Activated naive CD4-positive, alpha-beta T cell treated with anti-CD3 and anti-CD28 coated beads, Interleukin-2, amount 50 U/mL, for 16 hours (primary cell): ENCODE measurements at regions not wholly inside any gene's neighbourhood (a gene's known extent, or its start where the extent isn't known, plus 50 kb on each side); places are given as distances from the start of the nearest gene placed in this dataset.

ENCODE experiments used
- DNase-seq: peaks from one replicate; pipeline ENCODE4 v3.0.0-alpha.2; 2020

DNA sequence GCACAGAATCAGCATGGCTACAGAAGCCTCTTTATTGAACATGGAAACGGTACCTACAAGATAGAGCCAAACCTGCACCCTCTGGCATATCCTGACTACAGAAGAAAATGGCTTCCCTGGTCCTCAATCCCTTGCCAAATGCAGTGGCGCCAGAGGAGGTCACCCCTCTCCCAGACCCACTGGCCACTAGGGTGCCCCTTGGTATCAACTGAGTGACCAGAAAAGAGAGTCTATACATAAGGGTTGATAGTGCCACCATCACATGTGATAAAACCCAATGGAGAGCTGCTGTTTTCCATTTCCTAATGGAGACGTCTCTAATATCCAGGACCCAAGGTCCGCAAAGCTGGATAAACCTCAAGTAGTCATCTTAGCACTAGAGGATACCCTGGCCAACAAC, 52.7 kb upstream of the ALK start:
- DNase-seq = no peak

DNA sequence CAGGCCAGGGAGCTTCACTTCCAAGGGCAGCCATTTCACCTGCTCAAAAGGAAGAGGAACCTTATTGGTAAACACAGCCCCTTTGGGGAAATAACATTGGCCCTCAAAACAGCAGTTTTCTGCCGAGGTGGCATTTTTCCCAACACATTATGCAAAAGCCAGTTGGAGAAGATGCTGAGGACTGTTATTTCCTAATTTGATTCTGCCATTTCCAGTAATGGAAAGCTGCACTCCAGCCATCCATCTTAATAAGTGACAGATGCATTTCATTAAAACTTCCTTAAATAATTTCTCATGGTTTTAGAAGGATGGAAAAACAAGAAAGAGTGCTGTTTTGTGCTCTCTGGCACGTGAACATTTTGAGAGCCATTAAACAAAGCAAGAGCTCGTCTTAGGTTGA, 55.9 kb upstream of the ALK start:
- DNase-seq = no peak

DNA sequence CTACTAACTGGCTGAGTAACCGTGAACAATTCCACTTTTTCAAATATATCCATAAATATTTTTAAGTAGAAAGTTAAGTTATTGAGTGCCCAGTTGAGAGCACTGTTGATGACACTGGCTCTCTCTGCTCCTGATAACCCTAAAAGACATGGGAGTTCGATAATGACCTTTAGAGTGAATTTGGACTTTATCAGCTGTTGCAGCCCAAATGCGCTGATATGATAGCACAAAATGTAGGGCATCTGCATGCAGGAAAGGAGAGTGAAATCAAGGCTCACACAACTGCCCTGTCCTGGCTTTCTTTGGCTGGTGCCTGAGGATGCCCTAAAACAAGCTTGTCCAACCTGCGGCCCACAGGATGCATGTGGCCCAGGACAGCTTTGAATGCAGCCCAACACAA, 60.0 kb upstream of the ALK start:
- no peak for DNase-seq

DNA sequence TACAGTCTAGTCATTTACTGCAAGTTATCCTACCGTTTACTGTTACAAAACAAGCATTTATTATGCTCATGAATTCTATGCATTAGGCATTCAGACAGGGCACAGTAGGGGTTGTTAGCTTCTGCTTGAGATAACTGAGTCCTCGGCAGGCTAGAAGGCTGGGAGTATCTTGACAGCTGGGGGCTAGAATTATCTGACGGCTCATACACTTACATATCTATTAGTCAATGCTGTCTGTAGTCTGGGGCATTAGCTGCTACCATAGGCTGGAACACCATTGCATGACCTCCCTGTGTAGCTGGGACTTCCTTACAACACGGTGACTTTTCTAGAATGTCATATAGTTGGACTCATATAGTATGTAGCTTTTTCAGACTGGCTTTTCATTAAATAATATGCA, 61.9 kb upstream of the ALK start:
- DNase-seq = no peak

DNA sequence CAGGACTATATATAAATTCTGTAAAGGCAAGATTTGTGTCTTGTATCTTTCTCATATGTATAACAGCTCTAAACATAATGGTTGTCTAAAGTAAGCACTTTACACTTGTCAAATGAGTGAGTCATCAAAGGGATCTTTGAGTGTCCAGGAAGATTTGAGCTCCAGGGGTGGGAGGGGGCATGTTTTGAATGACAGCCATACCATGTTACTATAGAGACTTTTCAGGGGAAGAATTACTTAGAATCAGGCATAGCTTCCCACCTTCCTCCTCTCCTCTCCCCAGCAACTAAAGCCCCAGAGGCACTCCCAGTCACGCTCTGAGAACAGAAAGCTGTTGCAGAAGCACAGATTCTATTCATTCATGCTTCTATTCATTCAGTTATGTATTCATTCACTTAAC, 65.8 kb upstream of the ALK start:
- DNase-seq = no peak

DNA sequence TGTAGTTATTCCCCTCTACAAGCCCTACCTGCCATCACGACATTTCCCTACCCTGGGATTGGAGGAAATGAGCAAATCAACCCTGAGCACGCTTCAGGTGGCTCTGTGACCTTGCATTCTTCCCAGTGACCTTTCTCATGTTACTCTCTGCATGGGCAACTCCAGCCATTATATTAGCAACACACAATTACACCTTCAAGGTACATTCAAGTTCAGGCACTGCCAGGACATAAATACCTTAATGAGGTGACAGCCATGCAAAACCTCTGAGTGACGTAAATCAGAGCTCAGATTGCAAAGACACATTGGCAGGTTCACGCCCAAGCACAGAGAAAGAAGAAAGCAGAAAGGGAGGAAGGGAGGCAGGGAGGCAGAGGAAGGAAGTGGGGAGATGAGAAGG, 68.7 kb upstream of the ALK start:
- no peak for DNase-seq

DNA sequence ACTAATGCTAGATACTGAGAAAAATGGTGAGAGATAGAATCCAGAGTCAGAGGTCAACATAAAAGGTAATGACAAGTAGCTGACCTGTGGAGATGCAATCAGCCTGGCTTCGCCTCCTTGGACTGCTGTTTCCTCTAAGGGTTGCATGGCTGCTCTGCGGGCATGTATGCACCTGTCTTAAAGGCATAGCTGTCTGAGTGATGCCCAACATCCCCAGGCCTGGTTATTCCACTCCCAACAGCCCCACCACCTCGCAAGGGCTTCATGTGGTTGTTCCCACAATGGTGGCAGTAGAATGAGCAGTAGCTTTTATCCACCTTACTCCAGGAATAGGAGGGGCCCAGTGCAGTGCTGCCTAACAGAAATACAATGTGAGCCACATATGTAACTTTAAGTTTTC, 69.7 kb upstream of the ALK start:
- no peak for DNase-seq

DNA sequence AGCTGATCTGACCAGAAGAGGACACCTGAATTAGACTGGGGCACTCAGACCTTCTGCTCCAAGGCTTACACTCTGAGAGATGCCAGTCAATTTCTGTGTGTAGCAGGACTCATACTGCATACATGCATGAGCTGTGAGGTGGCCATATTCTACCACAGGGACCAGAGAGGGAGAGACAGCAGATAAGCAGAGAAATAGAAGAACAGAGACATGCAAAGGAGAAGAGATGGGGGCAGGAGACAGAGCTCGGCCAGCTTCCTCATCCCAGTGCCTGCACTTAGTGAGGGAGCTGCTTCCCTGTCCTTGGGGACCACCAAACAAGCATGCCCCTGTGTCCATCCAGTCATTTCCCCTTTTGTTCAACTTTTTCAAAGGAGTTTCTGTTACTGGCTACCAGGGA, 73.9 kb upstream of the ALK start:
- no peak for DNase-seq

DNA sequence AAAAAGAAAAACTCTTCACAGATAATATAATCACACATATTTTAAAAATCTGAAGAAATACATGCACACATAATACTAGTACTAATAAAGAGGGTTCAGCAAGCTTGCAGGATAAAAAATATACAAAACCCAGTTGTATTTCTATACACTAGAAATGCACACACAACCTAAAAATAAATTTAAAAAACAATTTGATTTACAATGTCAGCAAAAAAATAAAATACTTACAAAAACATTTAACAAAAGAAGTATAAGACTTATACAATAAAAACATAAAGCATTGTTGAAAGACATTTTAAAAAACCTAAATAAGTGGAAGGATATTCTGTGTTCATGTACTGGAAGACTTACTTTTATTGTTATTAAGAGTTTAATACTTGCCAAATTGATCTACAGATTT, 81.7 kb upstream of the ALK start:
- no peak for DNase-seq

DNA sequence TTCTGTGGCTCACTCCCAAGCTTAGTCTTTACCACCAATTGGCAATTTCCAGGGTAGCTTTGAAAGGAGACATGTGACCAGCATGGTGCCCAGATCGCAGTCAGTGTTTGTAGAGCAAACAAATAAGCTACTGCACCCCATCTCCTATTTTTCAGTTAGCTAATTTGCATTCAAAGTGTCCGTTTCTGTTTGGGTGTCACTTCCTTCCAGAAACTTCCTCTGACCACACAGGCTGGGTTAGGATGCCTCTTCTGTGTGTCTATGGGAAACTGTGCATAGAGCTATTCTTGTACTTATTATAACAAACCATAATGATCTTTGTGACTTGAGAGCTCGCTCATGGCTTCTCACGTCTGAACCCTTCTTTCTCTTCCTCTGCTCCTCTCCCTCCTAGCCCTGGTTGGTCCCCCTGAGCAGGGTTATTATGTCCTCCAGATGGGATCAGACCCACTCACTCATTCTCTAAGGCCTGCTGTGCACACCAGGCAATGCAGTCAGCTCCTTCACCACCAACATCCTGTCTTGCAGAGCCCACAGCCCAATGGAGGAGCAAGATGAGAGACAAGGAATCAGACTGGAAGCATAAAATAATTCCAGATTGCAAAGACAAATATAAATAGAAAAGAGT, 101.2 kb upstream of the ALK start:
- no peak for DNase-seq

DNA sequence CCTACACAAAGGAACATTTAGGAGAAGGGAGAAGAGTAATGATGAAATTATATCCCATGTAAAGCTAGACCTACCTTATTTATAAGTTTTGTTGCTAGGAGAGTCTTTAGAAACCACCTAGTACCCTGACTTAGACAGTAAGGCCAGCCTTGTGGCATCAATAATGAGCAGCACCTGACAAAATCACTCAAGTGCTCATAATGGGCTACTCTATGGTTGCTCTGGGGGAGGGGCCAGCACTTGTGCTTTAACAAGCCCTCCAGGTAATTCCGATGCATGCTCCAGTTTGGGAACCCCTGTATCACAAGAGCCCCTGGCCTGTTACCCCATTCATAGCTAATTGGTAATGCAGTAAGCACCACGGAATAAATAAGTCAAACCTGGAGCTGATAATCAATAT, 102.9 kb upstream of the ALK start:
- no peak for DNase-seq

DNA sequence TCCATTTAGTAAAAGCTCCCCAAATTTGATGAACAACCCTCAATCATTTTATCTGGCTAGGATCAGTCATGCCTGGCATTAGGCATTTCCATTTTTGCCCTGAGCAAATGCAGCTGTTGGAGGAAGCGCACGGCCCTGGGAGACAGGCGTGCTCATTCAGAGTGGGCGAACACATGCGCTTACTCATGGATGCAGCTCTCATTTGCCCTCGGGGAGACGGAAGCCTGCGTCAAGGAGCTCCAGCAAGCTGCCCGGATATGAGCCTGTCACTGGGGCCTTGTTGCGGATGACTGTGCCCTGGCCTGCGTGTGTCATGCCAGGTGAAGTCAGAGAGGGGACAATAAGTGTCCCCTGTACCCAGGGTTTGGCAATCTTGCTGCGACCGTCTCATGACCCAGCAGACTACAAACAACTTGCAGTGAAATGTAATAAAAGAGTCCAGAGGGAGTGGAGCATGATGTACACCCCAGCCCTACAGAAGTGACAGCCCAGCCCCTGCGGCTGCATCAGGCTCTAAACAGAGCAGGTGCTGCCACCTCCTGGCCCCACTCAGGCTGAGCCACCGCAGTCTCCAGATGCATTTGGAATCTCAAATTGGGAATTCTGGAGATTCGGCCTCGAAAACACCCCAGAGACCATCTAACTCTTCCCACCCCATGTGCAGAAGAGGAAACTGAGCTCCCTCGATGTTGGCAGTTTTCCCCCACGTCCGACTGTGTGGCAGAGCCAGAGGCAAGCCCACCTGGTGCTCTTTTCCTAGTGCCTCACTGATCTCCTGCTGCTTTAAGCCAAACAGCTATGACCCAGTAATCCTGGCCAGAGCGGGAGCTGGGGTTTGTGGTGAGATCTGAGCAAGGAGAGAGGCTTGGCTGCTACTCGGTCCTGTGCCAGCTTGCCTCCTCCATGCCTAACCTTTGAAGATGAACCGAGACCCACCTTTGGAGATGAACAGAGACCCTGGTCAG, 105.0 kb upstream of the ALK start:
- DNase-seq = no peak

DNA sequence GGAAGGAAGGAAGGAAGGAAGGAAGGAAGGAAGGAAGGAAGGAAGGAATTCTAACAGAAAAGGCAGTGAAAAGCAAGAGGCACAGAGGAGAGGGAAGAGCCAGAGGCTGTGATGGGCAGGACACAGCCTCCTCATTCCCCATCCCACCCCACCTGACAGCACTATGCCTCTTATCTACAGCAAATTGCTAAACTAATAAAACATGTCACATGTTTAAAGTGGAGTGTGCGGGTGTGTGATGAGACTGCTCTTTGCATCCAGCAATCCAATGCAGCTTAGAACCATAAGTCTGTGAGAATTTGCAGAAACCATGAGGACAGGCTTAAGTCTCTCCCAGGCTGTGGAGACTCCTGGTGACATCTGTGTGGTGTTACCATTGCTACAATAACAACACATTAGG, 108.4 kb upstream of the ALK start:
- DNase-seq = no peak

DNA sequence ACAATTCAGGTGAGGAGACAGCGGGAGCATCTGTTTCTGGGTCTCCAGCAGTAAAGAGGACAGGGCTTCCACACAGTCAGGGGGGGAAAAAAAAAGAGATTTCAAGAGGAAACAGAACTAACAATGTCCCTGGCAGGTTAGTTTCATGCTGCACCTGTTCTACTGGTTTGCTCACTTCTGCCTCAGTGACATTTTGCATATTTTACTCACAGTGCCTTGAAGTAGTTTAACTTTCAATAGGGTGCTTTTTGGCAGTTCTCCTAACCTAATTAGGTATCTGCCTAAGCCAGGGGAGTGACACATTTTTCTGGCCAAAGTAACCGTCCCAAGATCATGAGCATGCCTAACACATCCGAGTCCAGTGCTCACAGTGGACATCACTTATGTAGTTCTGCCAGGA, 109.0 kb upstream of the ALK start:
- no peak for DNase-seq

DNA sequence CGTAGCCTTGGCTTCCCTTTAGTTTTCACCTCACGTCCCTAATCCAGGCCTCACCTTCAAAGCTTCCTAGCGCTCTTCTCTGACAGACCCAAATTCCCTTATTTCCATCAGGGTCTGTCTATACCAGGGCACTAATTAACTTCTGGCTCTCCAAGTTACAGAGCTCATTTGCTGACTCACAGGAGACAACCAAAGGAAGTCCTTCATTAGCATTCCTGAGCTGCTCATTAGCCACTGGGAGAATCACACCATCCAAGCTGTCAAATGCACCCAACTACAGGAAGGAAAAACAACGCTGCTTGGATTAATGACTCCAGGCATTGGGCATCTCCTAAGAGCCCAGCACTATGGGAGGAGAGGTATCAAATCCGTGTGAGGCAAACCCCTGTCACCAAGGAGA, 109.8 kb upstream of the ALK start:
- no peak for DNase-seq

DNA sequence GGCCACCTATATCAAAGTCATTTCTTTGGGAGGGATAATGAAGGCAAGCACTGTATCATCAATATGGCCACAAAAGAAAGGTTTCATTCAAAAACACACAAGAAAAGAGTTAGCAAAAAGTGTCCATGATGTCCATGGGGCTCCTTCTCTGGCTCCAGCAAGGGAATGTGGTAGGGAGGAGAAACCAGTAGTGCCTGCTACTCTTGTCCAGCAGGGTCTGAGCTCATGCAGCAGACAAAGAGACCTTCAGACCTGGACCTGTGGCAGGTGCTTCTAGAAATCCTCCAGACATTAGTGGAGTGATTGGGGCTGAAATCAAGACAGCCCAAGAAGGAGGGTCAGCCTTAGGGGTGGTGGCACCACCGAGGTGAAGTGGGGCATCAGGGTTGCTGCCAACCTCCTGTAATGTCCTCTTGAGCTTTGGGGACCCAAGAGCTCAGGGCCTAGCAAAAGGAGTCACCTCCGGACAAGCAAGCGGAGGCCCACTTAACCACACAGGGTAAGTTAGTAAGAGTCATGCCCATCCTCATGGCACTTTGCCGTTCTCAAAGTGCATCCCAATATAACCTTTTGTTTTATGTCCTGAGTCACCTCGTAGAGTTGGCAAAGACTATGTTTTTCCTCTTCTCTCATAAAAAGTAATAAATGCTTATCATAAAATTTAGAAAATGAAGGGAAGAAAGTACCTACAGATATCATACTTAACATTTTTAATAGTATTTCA, 112.6 kb upstream of the YPEL5 start:
- no peak for DNase-seq

DNA sequence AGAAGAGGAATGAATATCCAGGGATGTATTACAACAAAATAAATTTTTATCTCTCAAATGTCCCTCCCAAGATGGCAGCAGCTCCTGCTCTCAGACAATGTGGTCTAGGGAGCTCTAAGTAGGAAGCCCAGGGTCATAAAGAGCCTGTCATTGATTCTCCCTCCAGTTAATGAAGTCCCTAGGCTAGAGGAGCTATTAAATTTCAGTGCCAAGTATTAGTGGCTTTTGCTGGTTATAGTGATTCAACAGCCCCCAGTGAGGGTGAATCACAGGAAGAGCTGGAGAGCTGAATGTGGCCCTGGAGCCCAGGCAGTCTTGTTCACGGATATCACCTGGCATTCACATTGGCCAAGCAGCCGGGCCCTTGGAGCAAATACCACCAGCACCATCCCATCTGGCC, 109.8 kb upstream of the YPEL5 start:
- DNase-seq = no peak

DNA sequence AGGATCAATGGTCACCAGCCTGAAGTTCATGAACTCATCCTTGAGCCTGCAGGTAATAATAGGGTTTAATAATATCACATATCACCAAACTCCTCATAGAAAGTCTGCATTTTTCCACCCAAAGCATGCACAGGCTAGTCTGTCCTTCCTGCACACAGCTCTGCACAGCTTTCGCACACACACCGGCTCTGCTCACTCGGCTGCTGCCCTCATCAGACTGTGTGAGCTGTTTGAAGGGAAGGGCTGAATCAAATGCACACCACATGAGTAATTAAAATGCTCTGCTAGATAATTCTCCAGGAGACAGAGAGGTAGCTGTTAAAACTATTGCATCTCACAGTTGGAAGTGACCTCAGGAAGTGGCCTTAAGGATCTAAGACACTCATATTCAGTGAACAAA, 108.4 kb upstream of the YPEL5 start:
- DNase-seq = no peak

DNA sequence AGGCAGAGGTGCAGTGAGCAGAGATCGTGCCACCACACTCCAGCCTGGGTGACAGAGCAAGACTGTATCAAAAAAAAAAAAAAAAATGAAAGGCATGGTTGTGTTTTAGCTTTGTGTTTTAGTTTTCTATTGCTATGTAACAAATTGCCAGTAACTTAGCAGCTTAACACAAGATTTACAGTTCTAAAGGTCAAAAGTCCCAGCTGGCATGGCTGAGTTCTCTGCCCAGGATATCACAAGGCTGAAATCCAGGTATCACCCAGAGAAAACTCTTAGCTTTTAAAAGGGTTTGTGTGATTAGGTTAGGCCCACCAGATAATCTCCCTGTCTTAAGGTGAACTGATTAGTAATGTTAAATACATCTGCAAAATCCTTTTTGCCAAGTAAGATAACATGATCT, 107.7 kb upstream of the YPEL5 start:
- DNase-seq = no peak

DNA sequence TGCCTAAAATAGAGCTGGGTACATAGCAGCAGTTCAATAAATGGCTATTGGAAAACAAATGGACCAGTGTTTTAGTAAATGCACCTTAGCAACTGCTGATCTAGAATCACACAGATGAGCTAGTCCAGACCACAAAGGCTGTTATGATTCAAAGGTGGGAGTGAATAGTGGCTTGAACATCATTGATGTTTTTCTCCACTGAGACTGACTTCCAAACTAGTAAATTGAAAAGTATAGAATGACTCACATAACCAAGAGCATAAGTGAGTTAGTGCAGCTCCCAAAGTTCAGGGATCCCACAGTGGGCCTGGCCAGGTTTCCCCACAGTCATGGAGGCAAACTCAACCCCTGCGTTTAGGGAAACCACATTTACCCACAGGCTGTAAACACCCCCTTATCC, 106.7 kb upstream of the YPEL5 start:
- no peak for DNase-seq

DNA sequence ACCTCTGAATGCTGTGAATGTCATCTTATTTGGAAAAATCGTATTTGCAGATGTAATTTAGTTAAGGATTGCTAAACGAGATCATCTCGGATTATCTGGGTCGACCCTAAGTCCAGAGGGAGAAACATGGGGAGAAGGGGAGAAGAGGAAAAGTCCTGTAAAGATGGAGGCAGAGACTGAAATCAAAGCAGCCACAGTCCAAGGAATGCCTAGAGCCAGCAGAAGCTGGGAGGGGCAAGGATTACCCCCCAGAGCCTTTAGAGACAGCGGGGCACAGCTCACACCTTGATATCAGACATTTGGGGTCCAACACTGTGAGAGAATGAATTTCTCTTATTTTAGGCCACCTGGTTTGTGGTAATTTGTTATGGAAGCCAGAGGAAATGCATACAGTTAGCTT, 104.9 kb upstream of the YPEL5 start:
- no peak for DNase-seq

DNA sequence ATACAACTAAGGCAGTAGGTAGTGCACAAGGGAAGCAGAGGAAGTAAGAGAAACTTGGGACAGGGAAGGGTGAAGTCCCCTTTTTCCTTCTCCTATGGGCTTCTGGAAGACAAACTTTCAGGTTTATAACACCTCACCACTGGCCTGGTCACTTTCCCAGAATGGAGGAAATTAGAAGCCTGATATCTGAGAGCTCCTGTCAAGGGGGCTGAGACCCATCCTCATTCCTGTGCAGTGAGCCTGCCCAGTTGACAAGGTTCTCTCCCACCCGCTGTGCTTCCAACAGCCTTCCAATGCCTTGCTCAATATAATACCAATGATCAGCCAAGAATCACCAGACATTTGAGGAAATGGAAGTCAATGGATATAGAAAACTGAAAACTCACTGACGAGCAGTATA, 100.4 kb upstream of the YPEL5 start:
- no peak for DNase-seq

DNA sequence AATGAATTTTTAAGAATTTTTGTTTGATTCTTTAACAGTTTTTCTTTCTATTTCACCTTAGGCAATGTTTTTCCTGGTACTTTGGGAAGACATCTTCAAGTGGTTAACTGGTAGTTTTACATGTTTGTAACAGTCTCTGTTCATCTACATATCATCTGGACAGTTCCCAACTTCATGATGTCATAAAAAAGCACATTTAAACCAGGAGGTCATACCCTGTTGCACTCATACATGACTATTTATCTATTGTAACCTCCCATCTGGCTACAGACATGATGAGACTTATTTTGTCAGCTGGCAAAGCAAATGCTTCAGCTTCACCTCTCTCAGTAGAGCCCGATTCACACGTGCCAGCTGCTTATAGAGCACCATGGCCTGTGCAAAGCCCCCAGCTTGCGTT, 99.8 kb upstream of the YPEL5 start:
- no peak for DNase-seq

DNA sequence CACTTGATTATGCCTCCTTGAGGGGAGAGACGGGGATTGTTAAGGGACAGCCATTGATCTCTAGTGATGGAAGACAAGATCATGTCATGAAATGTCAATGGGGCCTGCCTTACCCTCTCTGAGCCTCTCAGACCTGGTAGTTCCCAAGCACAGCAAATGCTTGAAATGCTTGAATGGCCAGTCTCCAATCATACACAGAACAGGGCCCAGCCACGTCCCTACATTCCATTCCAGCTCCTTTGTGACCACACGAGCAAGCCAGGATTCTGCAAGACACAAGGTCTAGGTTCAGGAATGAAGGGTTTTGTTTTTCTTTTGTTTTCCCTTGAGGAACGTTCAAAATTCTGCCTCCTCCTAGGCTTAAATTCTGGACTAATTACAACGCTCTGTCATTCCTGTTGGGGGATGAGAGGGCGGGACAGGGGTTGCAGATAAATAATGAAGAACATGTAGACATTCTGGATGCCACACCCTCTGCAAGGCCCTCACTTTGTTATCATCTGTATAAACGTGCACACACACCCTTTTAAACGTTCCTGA, 98.1 kb upstream of the YPEL5 start:
- DNase-seq = no peak
